Suppressor macrophage (primary cell): ENCODE measurements at regions not wholly inside any gene's neighbourhood (a gene's known extent, or its start where the extent isn't known, plus 50 kb on each side); places are given as distances from the start of the nearest gene placed in this dataset.
"Not testable (repeated sequence)": the region's sequence is repeated elsewhere in the genome, so short reads cannot be mapped to it uniquely, and the experiment has no call there.

Source experiments
- DNase-seq, 4 experiments: peaks; one replicate each; pipeline ENCODE4 v3.0.0-alpha.2; 2020 to 2022

- DNase-seq: no peak
Observed at GRCh38 chr1:233722212-233722979, 108.5 kb downstream of the KCNK1 start.

GRCh38 chr1:233723387-233723786 is 109.5 kb downstream of the KCNK1 start:
- DNase-seq: no peak

GRCh38 chr1:233724131-233724631 is 110.3 kb downstream of the KCNK1 start:
- not testable (repeated sequence) for DNase-seq

- DNase-seq: no peak
Observed at GRCh38 chr1:233725423-233725822, 111.5 kb downstream of the KCNK1 start.

- no peak for DNase-seq
Observed at GRCh38 chr1:233728721-233729120, 114.8 kb downstream of the KCNK1 start.

- DNase-seq: no peak
Observed at GRCh38 chr1:233730380-233730779, 116.5 kb downstream of the KCNK1 start.

- DNase-seq: no peak
Observed at GRCh38 chr1:233730809-233731208, 116.9 kb downstream of the KCNK1 start.

- no peak for DNase-seq
Observed at GRCh38 chr1:233732206-233732605, 118.3 kb downstream of the KCNK1 start.

GRCh38 chr1:233734456-233734855 is 120.5 kb downstream of the KCNK1 start:
- DNase-seq: no peak

GRCh38 chr1:233735331-233735730 is 121.4 kb downstream of the KCNK1 start:
- no peak for DNase-seq

GRCh38 chr1:233735847-233736246 is 121.9 kb downstream of the KCNK1 start:
- no peak for DNase-seq

GRCh38 chr1:233737341-233737740 is 123.4 kb downstream of the KCNK1 start:
- DNase-seq: no peak

GRCh38 chr1:233738396-233738795 is 124.5 kb downstream of the KCNK1 start:
- no peak for DNase-seq

GRCh38 chr1:233738850-233739249 is 124.9 kb downstream of the KCNK1 start:
- no peak for DNase-seq

- DNase-seq: no peak
Observed at GRCh38 chr1:233744779-233745513, 131.0 kb downstream of the KCNK1 start.

- no peak for DNase-seq
Observed at GRCh38 chr1:233750139-233750538, 136.2 kb downstream of the KCNK1 start.

- no peak for DNase-seq
Observed at GRCh38 chr1:233759665-233760064, 144.8 kb upstream of the SLC35F3 start.

GRCh38 chr1:233764304-233764703 is 140.2 kb upstream of the SLC35F3 start:
- not testable (repeated sequence) for DNase-seq

GRCh38 chr1:233777566-233777965 is 126.9 kb upstream of the SLC35F3 start:
- DNase-seq: no peak

GRCh38 chr1:233780049-233780448 is 124.4 kb upstream of the SLC35F3 start:
- no peak for DNase-seq

GRCh38 chr1:233782937-233783586 is 121.4 kb upstream of the SLC35F3 start:
- no peak for DNase-seq

GRCh38 chr1:233787599-233787998 is 116.9 kb upstream of the SLC35F3 start:
- DNase-seq: no peak

- no peak for DNase-seq
Observed at GRCh38 chr1:233788687-233789086, 115.8 kb upstream of the SLC35F3 start.
